NCI-H2196 (cell line): ENCODE measurements at regions not wholly inside any gene's neighbourhood (a gene's known extent, or its start where the extent isn't known, plus 50 kb on each side); places are given as distances from the start of the nearest gene placed in this dataset.
"Not testable (repeated sequence)": the region's sequence is repeated elsewhere in the genome, so short reads cannot be mapped to it uniquely, and the experiment has no call there.

Experiments used
- DNase-seq: peaks from one replicate; lab custom pipeline; 2025; ENCODE audit not compliant: unreplicated experiment; lab: John Stamatoyannopoulos, UW

GRCh38 chr3:145483992-145484391, 677.0 kb downstream of the PLOD2 start:
- no peak for DNase-seq

GRCh38 chr3:145489011-145489410, 672.0 kb downstream of the PLOD2 start:
- no peak for DNase-seq

- DNase-seq = no peak
Measured at GRCh38 chr3:145490088-145491048, 670.6 kb downstream of the PLOD2 start.

- DNase-seq = no peak
Measured at GRCh38 chr3:145492456-145492855, 668.5 kb downstream of the PLOD2 start.

- not testable (repeated sequence) for DNase-seq
Measured at GRCh38 chr3:145517416-145517815, 643.6 kb downstream of the PLOD2 start.

- no peak for DNase-seq
Measured at GRCh38 chr3:145518639-145519038, 642.3 kb downstream of the PLOD2 start.

GRCh38 chr3:145519398-145520047, 641.5 kb downstream of the PLOD2 start:
- DNase-seq = no peak

GRCh38 chr3:145522179-145522578, 638.8 kb downstream of the PLOD2 start:
- DNase-seq = no peak

- DNase-seq = no peak
Measured at GRCh38 chr3:145522893-145523651, 637.9 kb downstream of the PLOD2 start.

GRCh38 chr3:145531548-145531947, 629.4 kb downstream of the PLOD2 start:
- no peak for DNase-seq

- no peak for DNase-seq
Measured at GRCh38 chr3:145533696-145534095, 627.3 kb downstream of the PLOD2 start.

- DNase-seq = no peak
Measured at GRCh38 chr3:145536461-145536860, 624.5 kb downstream of the PLOD2 start.

- DNase-seq = no peak
Measured at GRCh38 chr3:145550522-145550921, 610.5 kb downstream of the PLOD2 start.

- DNase-seq = no peak
Measured at GRCh38 chr3:145557405-145557804, 603.6 kb downstream of the PLOD2 start.

- DNase-seq = no peak
Measured at GRCh38 chr3:145578471-145578870, 582.5 kb downstream of the PLOD2 start.

GRCh38 chr3:145581694-145582093, 579.3 kb downstream of the PLOD2 start:
- no peak for DNase-seq

- DNase-seq = no peak
Measured at GRCh38 chr3:145604851-145605250, 556.1 kb downstream of the PLOD2 start.

- no peak for DNase-seq
Measured at GRCh38 chr3:145620002-145620401, 541.0 kb downstream of the PLOD2 start.

- DNase-seq = no peak
Measured at GRCh38 chr3:145620486-145620885, 540.5 kb downstream of the PLOD2 start.

- no peak for DNase-seq
Measured at GRCh38 chr3:145623349-145623748, 537.6 kb downstream of the PLOD2 start.

- DNase-seq = no peak
Measured at GRCh38 chr3:145628211-145628610, 532.8 kb downstream of the PLOD2 start.
